ENCODE measurements at regions not wholly inside any gene's neighbourhood (a gene's known extent, or its start where the extent isn't known, plus 50 kb on each side); places are given as distances from the start of the nearest gene placed in this dataset.
A peak's percentile ranks its signal among the peaks of the same experiment; 100 is the strongest.

DNA sequence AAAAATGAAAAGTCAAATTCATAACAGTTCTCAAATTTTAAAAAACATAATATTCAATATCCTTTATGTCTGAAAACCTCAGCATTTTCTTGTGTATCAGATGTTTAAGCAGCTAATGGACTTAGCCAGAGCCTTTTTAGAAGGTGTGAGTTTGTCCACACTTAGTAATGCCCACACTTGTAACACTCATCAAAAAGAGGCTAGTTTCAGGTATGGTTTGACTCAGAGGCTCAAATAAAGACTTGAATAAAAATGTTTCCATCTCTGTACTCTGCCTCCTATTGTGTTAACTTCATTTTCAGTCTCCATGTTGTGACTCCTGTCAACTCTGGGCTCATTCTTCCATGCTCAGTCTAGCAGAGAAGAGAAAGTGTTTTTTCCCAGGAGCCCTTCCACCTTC lies 311.6 kb downstream of the IRS1 start:
- Histone ChIP-seq H3K27ac (no peak overlapping the region), H3K36me3 (no peaks in the 10 kb centered on the region), H3K4me1 (no peaks in the 10 kb centered on the region), H3K27me3 (no peaks in the 10 kb centered on the region), H3K9me3 (no peaks in the 10 kb centered on the region), H3K4me3 (no peak overlapping the region)
- no peak for DNase-seq (ENCODE audit: low spot score in 2 of 2)
- TF ChIP-seq, protein P1, sequence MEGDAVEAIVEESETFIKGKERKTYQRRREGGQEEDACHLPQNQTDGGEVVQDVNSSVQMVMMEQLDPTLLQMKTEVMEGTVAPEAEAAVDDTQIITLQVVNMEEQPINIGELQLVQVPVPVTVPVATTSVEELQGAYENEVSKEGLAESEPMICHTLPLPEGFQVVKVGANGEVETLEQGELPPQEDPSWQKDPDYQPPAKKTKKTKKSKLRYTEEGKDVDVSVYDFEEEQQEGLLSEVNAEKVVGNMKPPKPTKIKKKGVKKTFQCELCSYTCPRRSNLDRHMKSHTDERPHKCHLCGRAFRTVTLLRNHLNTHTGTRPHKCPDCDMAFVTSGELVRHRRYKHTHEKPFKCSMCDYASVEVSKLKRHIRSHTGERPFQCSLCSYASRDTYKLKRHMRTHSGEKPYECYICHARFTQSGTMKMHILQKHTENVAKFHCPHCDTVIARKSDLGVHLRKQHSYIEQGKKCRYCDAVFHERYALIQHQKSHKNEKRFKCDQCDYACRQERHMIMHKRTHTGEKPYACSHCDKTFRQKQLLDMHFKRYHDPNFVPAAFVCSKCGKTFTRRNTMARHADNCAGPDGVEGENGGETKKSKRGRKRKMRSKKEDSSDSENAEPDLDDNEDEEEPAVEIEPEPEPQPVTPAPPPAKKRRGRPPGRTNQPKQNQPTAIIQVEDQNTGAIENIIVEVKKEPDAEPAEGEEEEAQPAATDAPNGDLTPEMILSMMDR (IDR thresholded peaks at IDR 0.05): no peak
- TF ChIP-seq POLR2A (IDR thresholded peaks at IDR 0.05) (no peak), POLR2AphosphoS5 (IDR thresholded peaks at IDR 0.05) (no peak), EP300 (IDR thresholded peaks at IDR 0.05) (no peak)

DNA sequence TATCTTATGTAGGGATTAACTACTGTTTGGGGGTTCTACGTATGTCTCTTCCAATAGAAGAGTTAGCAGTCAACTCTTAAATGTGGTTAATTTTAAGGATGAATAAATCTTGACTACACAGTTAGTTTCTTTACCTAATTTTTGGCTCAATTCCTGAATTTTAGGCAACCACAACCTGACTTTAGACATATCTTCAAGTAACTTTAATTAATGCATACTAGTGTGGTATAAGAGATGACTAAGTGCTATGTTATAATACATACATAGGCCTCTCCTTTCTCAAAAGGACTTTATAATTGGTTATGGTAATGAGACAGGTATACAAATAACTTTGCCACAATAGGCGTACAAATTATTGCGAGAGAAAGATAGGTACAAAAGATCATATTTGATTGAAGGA lies 312.0 kb downstream of the IRS1 start:
- 90% methylated on average over 3 of the region's 3 CpGs for WGBS
- DNase-seq (ENCODE audit: low spot score in 2 of 2): no peak
- H3K4me1 ChIP-seq: no peaks in the 10 kb centered on the region
- no peak overlapping the region for H3K4me3 ChIP-seq
- no peak overlapping the region for H3K27ac ChIP-seq
- H3K9me3 ChIP-seq: no peaks in the 10 kb centered on the region
- no peak for TF ChIP-seq POLR2AphosphoS5 (IDR thresholded peaks at IDR 0.05)
- TF ChIP-seq EP300 (IDR thresholded peaks at IDR 0.05): no peak
- TF ChIP-seq, protein P1 (IDR thresholded peaks at IDR 0.05): no peak
- no peak for TF ChIP-seq POLR2A (IDR thresholded peaks at IDR 0.05)
- H3K36me3 ChIP-seq: no peaks in the 10 kb centered on the region
- H3K27me3 ChIP-seq: no peaks in the 10 kb centered on the region

DNA sequence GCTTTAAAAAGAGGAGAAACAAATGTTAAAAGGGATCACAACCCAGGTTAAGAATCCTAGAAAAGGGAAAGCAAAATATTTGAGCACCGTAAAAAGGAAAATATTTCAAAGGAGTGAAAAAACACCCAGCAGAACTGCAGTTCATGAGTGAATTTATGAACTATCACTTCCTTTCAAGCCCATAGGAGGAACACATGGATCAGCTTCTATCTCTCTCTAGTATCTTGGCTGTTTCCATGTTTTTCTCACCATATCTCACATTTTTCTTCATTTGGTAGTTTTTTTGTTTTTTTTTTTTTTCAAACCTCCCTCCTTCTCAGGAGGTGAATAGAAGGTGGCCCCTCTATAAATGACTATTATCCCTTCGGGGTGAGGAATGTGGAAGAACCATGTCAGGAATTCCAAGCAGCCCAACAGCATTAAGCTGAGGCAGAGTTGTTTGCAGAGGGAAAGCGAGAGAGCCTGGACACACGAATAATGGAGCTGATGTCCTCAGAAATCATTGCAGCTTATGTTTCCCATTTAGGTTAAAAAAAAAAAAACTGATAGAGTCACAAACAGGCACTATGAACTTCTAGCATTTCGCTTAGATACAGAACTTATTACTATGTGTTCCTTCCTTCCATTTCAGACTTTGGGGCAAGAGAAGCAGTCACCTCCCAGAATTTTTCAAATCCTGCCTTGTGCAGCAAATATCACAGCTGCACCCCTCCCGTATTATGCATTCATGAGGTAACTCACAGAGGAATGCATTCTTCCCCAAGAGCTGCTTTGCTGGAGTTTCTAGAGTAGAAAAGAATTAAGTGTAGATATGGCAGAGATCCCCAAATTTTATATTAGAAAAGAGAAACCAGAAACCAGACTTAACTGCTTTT lies 315.6 kb downstream of the IRS1 start:
- TF ChIP-seq POLR2AphosphoS5 (IDR thresholded peaks at IDR 0.05) (no peak), POLR2A (IDR thresholded peaks at IDR 0.05) (no peak), EP300 (IDR thresholded peaks at IDR 0.05) (no peak)
- TF ChIP-seq, protein P1 (IDR thresholded peaks at IDR 0.05): no peak
- WGBS: 53% methylated on average over 6 of the region's 6 CpGs
- no peak for DNase-seq (ENCODE audit: low spot score in 2 of 2)
- Histone ChIP-seq H3K4me3 (no peak overlapping the region), H3K27ac (no peak overlapping the region), H3K36me3 (no peaks in the 10 kb centered on the region), H3K9me3 (no peaks in the 10 kb centered on the region), H3K27me3 (no peaks in the 10 kb centered on the region), H3K4me1 (no peaks in the 10 kb centered on the region)

- H3K27me3 ChIP-seq: no peaks in the 10 kb centered on the region
- no peaks in the 10 kb centered on the region for H3K9me3 ChIP-seq
- H3K36me3 ChIP-seq: no peaks in the 10 kb centered on the region
- WGBS: 58% methylated on average over 5 of the region's 5 CpGs
- H3K4me3 ChIP-seq: no peak overlapping the region
- no peak overlapping the region for H3K27ac ChIP-seq
- no peak for TF ChIP-seq POLR2A (IDR thresholded peaks at IDR 0.05)
- TF ChIP-seq, protein P1 (IDR thresholded peaks at IDR 0.05): no peak
- DNase-seq (ENCODE audit: low spot score in 2 of 2): no peak
- no peaks in the 10 kb centered on the region for H3K4me1 ChIP-seq
These were observed 316.5 kb downstream of the IRS1 start for GRCh38 chr2:226483143-226483542.

- peak in 1 of 3 donors; percentile 64 for TF ChIP-seq POLR2AphosphoS5 (IDR thresholded peaks at IDR 0.05)
- TF ChIP-seq EP300 (IDR thresholded peaks at IDR 0.05): no peak
- TF ChIP-seq, protein P1 (IDR thresholded peaks at IDR 0.05): no peak
- no peak for TF ChIP-seq POLR2A (IDR thresholded peaks at IDR 0.05)
- Histone ChIP-seq H3K4me1 (peaks cover 5% of the 10 kb centered on the region), H3K9me3 (no peaks in the 10 kb centered on the region), H3K27ac (peak overlapping the region; percentile 62), H3K27me3 (no peaks in the 10 kb centered on the region), H3K36me3 (no peaks in the 10 kb centered on the region), H3K4me3 (no peak overlapping the region)
- 71% methylated on average over 8 of the region's 8 CpGs for WGBS
- peak in 1 of 2 donors; percentile 66 for DNase-seq (ENCODE audit: low spot score in 2 of 2)
These were observed 321.4 kb downstream of the IRS1 start for GRCh38 chr2:226478109-226478809.
